RCC 7860 (cell line): ENCODE measurements at regions not wholly inside any gene's neighbourhood (a gene's known extent, or its start where the extent isn't known, plus 50 kb on each side); places are given as distances from the start of the nearest gene placed in this dataset.

Experiments used
- DNase-seq: peaks from one replicate; pipeline ENCODE4 v3.0.0-alpha.2; 2015; ENCODE audit warnings: low spot score
- FAIRE-seq: peaks from 2 replicates; lab custom pipeline; 2012; peaks lifted over from hg19 to GRCh38; lab: Jason Lieb, UNC

GRCh38 chr1:192713921-192714320 lies 78.0 kb downstream of the RGS13 start:
- DNase-seq (no peak), FAIRE-seq (no peak)

DNA sequence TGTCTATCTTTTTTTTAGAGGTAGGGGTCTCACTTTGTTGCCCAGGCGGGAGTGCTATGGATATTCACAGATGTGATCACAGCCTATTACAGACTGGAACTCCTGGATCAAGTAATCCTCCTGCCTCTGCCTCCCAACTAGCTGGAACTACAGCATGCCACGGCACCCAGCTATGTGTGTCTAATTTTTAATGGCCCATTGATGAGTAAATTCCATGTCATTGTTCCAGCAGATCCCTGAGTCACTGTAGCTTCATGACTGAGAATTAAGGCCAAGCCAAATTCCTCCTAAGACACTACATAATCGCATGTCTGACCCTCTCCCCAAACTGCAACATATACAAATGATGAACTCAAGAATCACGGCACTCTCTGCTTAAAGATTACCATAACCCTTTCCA lies 84.2 kb upstream of the RGS2 start:
- DNase-seq (peak; percentile 77), FAIRE-seq (peak; percentile 86)

- FAIRE-seq (no peak), DNase-seq (no peak)
These were observed 81.9 kb upstream of the RGS2 start for GRCh38 chr1:192726820-192727504.

GRCh38 chr1:192729500-192729899 lies 79.3 kb upstream of the RGS2 start:
- DNase-seq (no peak), FAIRE-seq (no peak)

DNA sequence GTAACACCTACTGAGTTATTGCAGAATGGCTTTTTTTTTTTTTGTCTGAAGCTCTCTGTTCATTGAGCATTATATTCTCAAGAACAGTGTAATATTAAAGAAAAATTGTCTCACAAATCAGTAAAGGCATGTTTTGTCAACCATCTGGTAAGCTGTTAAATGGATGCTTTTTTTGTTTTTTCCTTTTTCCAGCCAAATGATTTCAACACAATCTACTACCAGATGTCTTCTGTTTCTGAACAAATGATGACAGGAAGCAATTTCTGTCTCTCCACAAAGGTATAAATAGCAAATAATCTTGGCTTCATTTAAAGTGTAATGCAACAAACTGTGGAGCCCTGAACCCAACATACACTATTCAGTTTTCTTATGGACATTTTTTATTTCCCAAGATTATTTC lies 78.6 kb upstream of the RGS2 start:
- DNase-seq = no peak
- FAIRE-seq = no peak

- FAIRE-seq = no peak
- DNase-seq = no peak
These were observed 76.1 kb upstream of the RGS2 start for GRCh38 chr1:192732787-192733186.

DNA sequence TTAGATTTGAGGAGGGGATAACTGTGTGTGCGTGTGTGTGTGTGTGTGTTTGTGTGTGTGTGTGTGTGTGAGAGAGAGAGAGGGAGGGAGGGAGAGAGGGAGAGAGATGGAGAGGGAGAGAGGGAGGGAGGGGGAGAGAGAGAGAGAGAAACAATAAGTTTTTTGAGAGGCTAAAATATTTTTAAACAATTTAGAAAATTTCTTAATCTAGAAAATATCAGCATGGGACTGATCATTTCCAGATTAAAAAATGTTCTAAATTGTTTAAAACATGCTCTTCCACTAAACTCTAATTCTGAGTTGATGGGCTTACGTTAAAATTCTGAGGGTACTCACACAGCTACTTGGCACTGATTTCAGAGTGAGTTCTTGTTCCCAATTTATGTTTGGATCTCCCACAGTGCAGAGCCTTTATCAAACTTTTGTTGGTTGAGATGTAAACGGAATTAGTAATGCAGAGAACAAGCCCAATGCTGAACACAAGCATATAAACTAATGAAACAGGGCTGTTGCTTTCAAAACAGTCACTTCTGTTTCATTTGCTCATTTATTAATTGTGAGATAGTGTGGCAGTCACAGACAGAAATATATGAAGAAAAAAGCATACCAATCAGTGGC lies 73.4 kb upstream of the RGS2 start:
- FAIRE-seq (no peak), DNase-seq (no peak)

- no peak for FAIRE-seq
- no peak for DNase-seq
These were observed 71.5 kb upstream of the RGS2 start for GRCh38 chr1:192737306-192737705.

GRCh38 chr1:192739476-192740184 lies 69.2 kb upstream of the RGS2 start:
- FAIRE-seq (no peak), DNase-seq (no peak)

DNA sequence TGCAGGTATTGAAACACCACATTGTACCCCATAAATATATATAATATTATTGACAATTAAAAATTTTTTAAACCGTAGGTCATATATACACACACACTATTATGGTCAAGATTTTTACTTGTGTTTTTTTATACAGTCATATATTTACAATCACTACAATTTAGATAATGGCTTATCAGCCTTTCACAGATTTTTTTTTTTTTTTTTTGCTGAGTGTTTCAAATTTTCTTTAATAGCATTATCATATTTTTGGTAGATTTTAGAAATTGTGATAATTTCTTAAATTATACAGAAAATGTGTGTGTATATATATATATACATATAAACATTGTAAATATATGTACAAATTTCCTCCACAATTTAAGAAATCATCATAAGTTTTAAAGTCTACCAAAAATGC lies 68.6 kb upstream of the RGS2 start:
- FAIRE-seq (peak; percentile 47), DNase-seq (no peak)

- FAIRE-seq (no peak), DNase-seq (no peak)
These were observed 67.7 kb upstream of the RGS2 start for GRCh38 chr1:192741095-192741494.

DNA sequence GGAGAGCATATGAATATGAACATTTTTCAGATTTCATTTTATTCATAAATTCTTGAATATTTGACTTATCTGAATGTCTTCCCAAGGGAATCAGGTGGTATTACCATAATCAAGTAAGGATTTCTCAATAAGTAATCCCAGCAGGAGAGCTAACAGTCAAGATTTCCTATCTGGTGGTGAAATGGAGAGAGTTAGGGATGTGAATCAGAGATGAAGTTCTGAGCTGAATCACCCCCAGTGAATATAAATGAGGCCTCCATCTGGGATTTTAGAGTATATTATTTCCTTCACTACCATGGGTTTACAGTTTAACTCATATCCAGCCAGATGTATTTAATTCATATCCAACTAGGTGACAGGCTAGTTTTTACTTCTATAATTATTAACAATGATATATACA lies 61.5 kb upstream of the RGS2 start:
- FAIRE-seq = peak; percentile 97

DNA sequence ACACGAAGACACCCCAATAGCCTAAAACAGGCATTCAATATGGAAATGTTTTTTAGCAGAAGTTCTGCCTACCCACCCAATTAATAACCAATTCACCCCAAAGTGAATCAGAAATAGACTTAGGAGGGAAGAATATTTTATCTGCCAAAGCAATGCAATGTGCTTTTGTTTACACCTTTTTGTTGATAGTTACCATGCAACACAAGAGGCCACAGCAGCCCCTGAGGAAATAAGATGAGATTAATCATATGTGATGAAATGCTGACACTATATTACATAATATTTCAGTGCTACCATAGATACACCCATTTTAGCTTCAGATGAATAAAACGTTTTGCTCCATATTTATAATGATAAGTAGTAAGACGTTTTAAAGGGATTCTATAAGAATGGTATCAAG lies 60.9 kb upstream of the RGS2 start:
- no peak for FAIRE-seq
- no peak for DNase-seq

More for the DNA sequence above, 61.5 kb upstream of the RGS2 start:
- DNase-seq = peak; percentile 65

GRCh38 chr1:192749349-192749748 lies 59.5 kb upstream of the RGS2 start:
- FAIRE-seq (no peak), DNase-seq (no peak)

- no peak for FAIRE-seq
These were observed 57.6 kb upstream of the RGS2 start for GRCh38 chr1:192751260-192751659.

DNA sequence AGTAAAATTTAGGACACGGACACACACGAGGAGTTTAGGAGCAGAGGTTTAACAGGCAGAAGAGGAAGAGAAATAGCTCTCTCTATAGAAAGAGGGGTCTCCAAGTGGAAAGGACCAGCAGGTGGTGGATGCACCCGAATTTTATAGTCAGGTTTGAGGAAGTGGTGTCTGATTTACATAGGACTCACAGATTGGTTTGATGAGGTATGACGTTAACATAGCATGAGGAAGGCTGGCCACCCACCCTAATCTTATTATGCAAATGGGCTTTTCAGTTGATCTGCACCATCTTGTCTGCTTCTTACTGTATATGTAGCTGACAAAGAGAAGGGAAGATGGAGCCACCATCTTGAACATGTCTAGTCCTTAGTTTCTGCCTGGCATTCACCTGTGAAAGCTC lies 52.5 kb upstream of the RGS2 start:
- FAIRE-seq (no peak), DNase-seq (no peak)

More at GRCh38 chr1:192751260-192751659, 57.6 kb upstream of the RGS2 start:
- no peak for DNase-seq

GRCh38 chr1:192756847-192757246 lies 52.0 kb upstream of the RGS2 start:
- DNase-seq = no peak
- no peak for FAIRE-seq

- no peak for DNase-seq
- no peak for FAIRE-seq
These were observed 50.3 kb upstream of the RGS2 start for GRCh38 chr1:192758492-192758891.
